ENCODE measurements at regions not wholly inside any gene's neighbourhood (a gene's known extent, or its start where the extent isn't known, plus 50 kb on each side); places are given as distances from the start of the nearest gene placed in this dataset.

GRCh38 chr20:24089576-24089975 lies 101.0 kb upstream of the GGTLC1 start:
- H3K27ac ChIP-seq: no peak overlapping the region
- intact Hi-C loops (cut with DNase I): no loop called here
- no peak for DNase-seq
- no peaks in the 10 kb centered on the region for H3K36me3 ChIP-seq (ENCODE audit: insufficient read depth in 1 of 2, low read depth in 1 of 2)
- ATAC-seq: no peak
- TF ChIP-seq CTCF (IDR thresholded peaks at IDR 0.05): no peak
- H3K9me3 ChIP-seq: no peaks in the 10 kb centered on the region
- H3K4me3 ChIP-seq: no peak overlapping the region
- WGBS, 3 donors: 48 to 66% (median 54%) methylated on average over 2 of the region's 2 CpGs
- no peaks in the 10 kb centered on the region for H3K27me3 ChIP-seq (ENCODE audit: insufficient read depth in 3 of 3, low read length in 2 of 3)
- no peaks in the 10 kb centered on the region for H3K4me1 ChIP-seq

GRCh38 chr20:24086121-24086520 lies 97.5 kb upstream of the GGTLC1 start:
- WGBS, 3 donors: 83 to 85% (median 84%) methylated on average over 5 of the region's 5 CpGs

GRCh38 chr20:24084281-24084680 lies 95.7 kb upstream of the GGTLC1 start:
- peaks cover 0 to 2% (median 0%) of the 10 kb centered on the region in 3 donors for H3K27me3 ChIP-seq (ENCODE audit: insufficient read depth in 3 of 3, low read length in 2 of 3)
- no peak for TF ChIP-seq CTCF (IDR thresholded peaks at IDR 0.05)
- DNase-seq (no peak), ATAC-seq (no peak)
- 70 to 81% (median 71%) methylated on average over 3 of the region's 3 CpGs for WGBS, 3 donors
- no peaks in the 10 kb centered on the region for H3K4me1 ChIP-seq
- no peak overlapping the region for H3K4me3 ChIP-seq
- H3K36me3 ChIP-seq (ENCODE audit: insufficient read depth in 1 of 2, low read depth in 1 of 2): no peaks in the 10 kb centered on the region
- H3K27ac ChIP-seq: no peak overlapping the region
- H3K9me3 ChIP-seq: no peaks in the 10 kb centered on the region
- intact Hi-C loops (cut with DNase I): no loop called here

More at GRCh38 chr20:24086121-24086520, 97.5 kb upstream of the GGTLC1 start:
- no peak overlapping the region for H3K4me3 ChIP-seq
- H3K27me3 ChIP-seq (ENCODE audit: insufficient read depth in 3 of 3, low read length in 2 of 3): no peaks in the 10 kb centered on the region
- intact Hi-C loops (cut with DNase I): no loop called here
- no peaks in the 10 kb centered on the region for H3K36me3 ChIP-seq (ENCODE audit: insufficient read depth in 1 of 2, low read depth in 1 of 2)
- no peak for ATAC-seq
- H3K9me3 ChIP-seq: no peaks in the 10 kb centered on the region
- no peaks in the 10 kb centered on the region for H3K4me1 ChIP-seq
- DNase-seq: no peak
- TF ChIP-seq CTCF (IDR thresholded peaks at IDR 0.05): no peak
- no peak overlapping the region for H3K27ac ChIP-seq

GRCh38 chr20:24081077-24081476 lies 92.5 kb upstream of the GGTLC1 start:
- H3K27me3 ChIP-seq (ENCODE audit: insufficient read depth in 3 of 3, low read length in 2 of 3): peaks cover 0 to 2% (median 0%) of the 10 kb centered on the region in 3 donors
- no peak for TF ChIP-seq CTCF (IDR thresholded peaks at IDR 0.05)
- H3K36me3 ChIP-seq (ENCODE audit: insufficient read depth in 1 of 2, low read depth in 1 of 2): no peaks in the 10 kb centered on the region
- ATAC-seq (no peak), DNase-seq (no peak)
- 79 to 89% (median 88%) methylated on average over 6 of the region's 6 CpGs for WGBS, 3 donors
- H3K4me1 ChIP-seq: no peaks in the 10 kb centered on the region
- intact Hi-C loops (cut with DNase I): no loop called here
- no peak overlapping the region for H3K27ac ChIP-seq
- H3K9me3 ChIP-seq: no peaks in the 10 kb centered on the region
- H3K4me3 ChIP-seq: no peak overlapping the region

GRCh38 chr20:24079661-24080412 lies 91.3 kb upstream of the GGTLC1 start:
- H3K36me3 ChIP-seq (ENCODE audit: insufficient read depth in 1 of 2, low read depth in 1 of 2): no peaks in the 10 kb centered on the region
- DNase-seq (no peak), ATAC-seq (no peak)
- no peak for TF ChIP-seq CTCF (IDR thresholded peaks at IDR 0.05)
- 60 to 73% (median 65%) methylated on average over 7 of the region's 7 CpGs for WGBS, 3 donors
- H3K9me3 ChIP-seq: no peaks in the 10 kb centered on the region
- H3K27me3 ChIP-seq (ENCODE audit: insufficient read depth in 3 of 3, low read length in 2 of 3): peaks cover 0 to 2% (median 0%) of the 10 kb centered on the region in 3 donors
- intact Hi-C loops (cut with DNase I): no loop called here
- no peaks in the 10 kb centered on the region for H3K4me1 ChIP-seq
- no peak overlapping the region for H3K27ac ChIP-seq
- H3K4me3 ChIP-seq: no peak overlapping the region
